ENCODE measurements at regions not wholly inside any gene's neighbourhood (a gene's known extent, or its start where the extent isn't known, plus 50 kb on each side); places are given as distances from the start of the nearest gene placed in this dataset.

DNA sequence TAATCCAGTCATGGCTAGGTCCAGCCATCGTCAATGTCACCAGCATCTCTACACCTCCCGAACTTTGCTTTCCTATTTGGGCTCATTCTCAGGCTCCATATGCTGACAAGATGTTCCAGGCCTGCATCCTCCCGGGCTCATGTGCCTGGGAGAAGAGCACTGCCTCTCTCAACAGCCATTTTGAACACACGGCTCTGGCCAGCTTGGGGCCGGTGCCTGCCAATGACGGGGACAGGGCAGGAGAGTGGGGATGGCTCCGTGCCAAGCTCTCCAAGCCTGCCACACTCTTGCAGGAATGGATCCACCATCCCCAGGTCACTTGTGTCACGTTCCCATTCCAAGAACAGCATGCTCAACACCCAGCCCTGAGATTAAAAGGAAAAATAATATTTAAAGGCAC, 61.4 kb upstream of the PAX7 start:
- H3K4me3 ChIP-seq (ENCODE audit: insufficient read depth, low read depth, low read length), result no peak overlapping the region
- no peaks in the 10 kb centered on the region for H3K4me1 ChIP-seq (ENCODE audit: control insufficient read depth, insufficient read depth, low read length)
- no peak overlapping the region for H2AK9ac ChIP-seq (replicated peaks; ENCODE audit: low read depth, low read length, poor library complexity)
- BruUV-seq (replicated peaks), result no TSS peak
- no peak overlapping the region for H3K56ac ChIP-seq (ENCODE audit: extremely low read depth, insufficient read depth, low read length)
- H3K9ac ChIP-seq (ENCODE audit: low read depth, low read length), result no peak overlapping the region
- intact Hi-C loops (cut with micrococcal nuclease) (no loop called here), in situ Hi-C loops (cut with MboI; ENCODE audit: low sequenced_read_pairs) (no loop called here), dilution Hi-C loops (cut with HindIII; ENCODE audit: low sequenced_read_pairs, unreplicated experiment) (no loop called here)
- no peak overlapping the region for H3K4ac ChIP-seq (ENCODE audit: low read depth, low read length)
- ATAC-seq (ENCODE audit: low read depth) (no peak), DNase-seq (no peak)
- no peak overlapping the region for H3K18ac ChIP-seq (ENCODE audit: low read depth, low read length)
- H2AFZ ChIP-seq (replicated peaks; ENCODE audit: low read length, poor library complexity), result no peak overlapping the region
- H2BK20ac ChIP-seq (ENCODE audit: low read depth, low read length), result no peak overlapping the region
- no peak overlapping the region for H2BK15ac ChIP-seq (ENCODE audit: low read depth, low read length)
- no peak overlapping the region for H4K91ac ChIP-seq (ENCODE audit: insufficient read depth, low read depth, low read length)
- H4K5ac ChIP-seq (ENCODE audit: low read depth, low read length), result no peak overlapping the region
- no peak overlapping the region for H2AK5ac ChIP-seq (ENCODE audit: low read depth, low read length)
- no peak overlapping the region for H3K23ac ChIP-seq (ENCODE audit: low read depth, low read length)
- H3K9me1 ChIP-seq (ENCODE audit: insufficient read depth, low read length), result no peaks in the 10 kb centered on the region
- no peaks in the 10 kb centered on the region for H3K79me1 ChIP-seq (ENCODE audit: low read depth in 1 of 2, low read length in 2 of 2)
- no peak for TF ChIP-seq FOS (IDR thresholded peaks at IDR 0.05; ENCODE audit: low read depth, low read length)
- no peak overlapping the region for H2BK120ac ChIP-seq (ENCODE audit: low read depth, low read length)
- 75% methylated on average over 2 of the region's 8 CpGs; no CpG with 5 or more reads in 1 of the 2 experiments for WGBS, 2 experiments (ENCODE audit: extremely low coverage in 2 of 2, insufficient read length in 1 of 2)
- no peaks in the 10 kb centered on the region for H3K9me3 ChIP-seq (ENCODE audit: control insufficient read depth, insufficient read depth, low read length)
- no peak overlapping the region for H3K14ac ChIP-seq (replicated peaks; ENCODE audit: low read depth, low read length)
- ChIA-PET POLR2A (ENCODE audit: unreplicated experiment) (no interaction called here), CTCF (no interaction called here)
- H2BK5ac ChIP-seq (ENCODE audit: low read depth, low read length, poor library complexity, severe bottlenecking), result no peak overlapping the region
- no peak overlapping the region for H4K8ac ChIP-seq (ENCODE audit: low read depth in 2 of 2, low read length in 2 of 2)
- H3K27ac ChIP-seq (ENCODE audit: insufficient read depth, low read length), result no peak overlapping the region
- H4K20me1 ChIP-seq (ENCODE audit: insufficient read depth, low read length), result no peaks in the 10 kb centered on the region
- no peak overlapping the region for H3K4me2 ChIP-seq (ENCODE audit: low read depth, low read length)
- H3K27me3 ChIP-seq (ENCODE audit: control insufficient read depth, insufficient read depth, low read length), result no peaks in the 10 kb centered on the region
- no peaks in the 10 kb centered on the region for H3K36me3 ChIP-seq (ENCODE audit: control insufficient read depth, insufficient read depth, low read length)
